Fibroblast of mammary gland (primary cell): ENCODE measurements at regions not wholly inside any gene's neighbourhood (a gene's known extent, or its start where the extent isn't known, plus 50 kb on each side); places are given as distances from the start of the nearest gene placed in this dataset.
A peak's percentile ranks its signal among the peaks of the same experiment; 100 is the strongest.

Experiments
- DNase-seq: peaks from one replicate; pipeline ENCODE4 v3.0.0-alpha.2; 2010; ENCODE audit warnings: low read depth
- H3K4me3 ChIP-seq: 2 replicates; pipeline ENCODE4 v1.5.1; 2011; ENCODE audit warnings: low read depth, mild to moderate bottlenecking, low read length, moderate library complexity; ENCODE audit not compliant: control insufficient read depth
- CTCF ChIP-seq: conservative IDR thresholded peaks from 2 replicates; pipeline ENCODE4 v1.5.1; 2011; ENCODE audit warnings: low read depth, low read length, inconsistent platforms; ENCODE audit not compliant: control insufficient read depth, insufficient read depth

GRCh38 chr9:90100014-90100413, 495.2 kb downstream of the GADD45G start:
- H3K4me3 ChIP-seq = no peak overlapping the region
- peak; percentile 30 for DNase-seq
- no peak for TF ChIP-seq CTCF

GRCh38 chr9:90102292-90102901, 497.6 kb downstream of the GADD45G start:
- peak; percentile 71 for TF ChIP-seq CTCF
- no peak overlapping the region for H3K4me3 ChIP-seq
- DNase-seq = peak; percentile 80

GRCh38 chr9:90103771-90104170, 499.0 kb downstream of the GADD45G start:
- TF ChIP-seq CTCF = no peak
- no peak for DNase-seq

GRCh38 chr9:90105773-90106172, 501.0 kb downstream of the GADD45G start:
- DNase-seq = no peak
- no peak for TF ChIP-seq CTCF

More at GRCh38 chr9:90103771-90104170, 499.0 kb downstream of the GADD45G start:
- H3K4me3 ChIP-seq = no peak overlapping the region

GRCh38 chr9:90107040-90107725, 502.4 kb downstream of the GADD45G start:
- TF ChIP-seq CTCF = no peak
- DNase-seq = peak; percentile 23
- H3K4me3 ChIP-seq = no peak overlapping the region

More at GRCh38 chr9:90105773-90106172, 501.0 kb downstream of the GADD45G start:
- H3K4me3 ChIP-seq = no peak overlapping the region

GRCh38 chr9:90107726-90108655, 503.2 kb downstream of the GADD45G start:
- TF ChIP-seq CTCF = no peak
- no peak overlapping the region for H3K4me3 ChIP-seq
- peak; percentile 30 for DNase-seq
